ENCODE measurements at regions not wholly inside any gene's neighbourhood (a gene's known extent, or its start where the extent isn't known, plus 50 kb on each side); places are given as distances from the start of the nearest gene placed in this dataset.

DNA sequence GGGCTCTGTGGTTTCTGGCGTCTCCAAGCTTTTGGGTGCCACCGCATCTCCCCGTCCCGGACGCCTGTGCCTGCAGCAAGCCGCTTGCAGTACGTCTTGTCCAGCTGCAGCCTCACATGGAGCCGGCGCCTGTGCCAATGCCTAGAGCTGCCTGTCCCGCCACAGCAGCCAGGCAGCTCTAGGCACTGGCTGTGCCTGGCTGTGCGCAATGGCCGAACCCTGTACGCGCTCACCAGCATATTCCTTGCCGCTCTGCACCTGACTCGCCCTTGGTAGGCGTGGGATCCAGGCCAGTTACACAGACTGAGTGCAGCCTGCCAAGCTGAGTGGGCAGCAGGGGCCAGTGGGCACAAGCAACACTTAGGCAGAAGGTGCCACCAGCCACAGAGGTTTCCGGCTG lies 381.2 kb upstream of the SORCS1 start:
- no peak overlapping the region for H3K14ac ChIP-seq (replicated peaks; ENCODE audit: low read depth, low read length)
- intact Hi-C loops (cut with micrococcal nuclease), result no loop called here
- BruUV-seq (replicated peaks), result no TSS peak
- H3K56ac ChIP-seq (ENCODE audit: extremely low read depth, insufficient read depth, low read length), result no peak overlapping the region
- peak overlapping the region; percentile 26 for H2BK5ac ChIP-seq (ENCODE audit: low read depth, low read length, poor library complexity, severe bottlenecking)
- H2BK20ac ChIP-seq (ENCODE audit: low read depth, low read length), result no peak overlapping the region
- H3K18ac ChIP-seq (ENCODE audit: low read depth, low read length), result no peak overlapping the region
- in situ Hi-C loops (cut with MboI; ENCODE audit: low sequenced_read_pairs), result no loop called here
- no peaks in the 10 kb centered on the region for H3K9me1 ChIP-seq (ENCODE audit: insufficient read depth, low read length)
- no peak overlapping the region for H4K5ac ChIP-seq (ENCODE audit: low read depth, low read length)
- no peak overlapping the region for H2AFZ ChIP-seq (replicated peaks; ENCODE audit: low read length, poor library complexity)
- H3K27ac ChIP-seq (ENCODE audit: insufficient read depth, low read length), result no peak overlapping the region
- H3K9ac ChIP-seq (ENCODE audit: low read depth, low read length), result no peak overlapping the region
- no peak overlapping the region for H3K23ac ChIP-seq (ENCODE audit: low read depth, low read length)
- H4K8ac ChIP-seq (ENCODE audit: low read depth in 2 of 2, low read length in 2 of 2), result no peak overlapping the region
- 75% methylated on average over 12 of the region's 18 CpGs; no CpG with 5 or more reads in 1 of the 2 experiments for WGBS, 2 experiments (ENCODE audit: extremely low coverage in 2 of 2, insufficient read length in 1 of 2)
- no peak overlapping the region for H2BK15ac ChIP-seq (ENCODE audit: low read depth, low read length)
- ATAC-seq (ENCODE audit: low read depth) (no peak), DNase-seq (no peak)
- ChIA-PET POLR2A (ENCODE audit: unreplicated experiment) (no interaction called here), CTCF (no interaction called here)
- no peak overlapping the region for H2AK5ac ChIP-seq (ENCODE audit: low read depth, low read length)
- H3K4me3 ChIP-seq (ENCODE audit: insufficient read depth, low read depth, low read length), result no peak overlapping the region
- no peak overlapping the region for H3K4ac ChIP-seq (ENCODE audit: low read depth, low read length)
- no peaks in the 10 kb centered on the region for H3K27me3 ChIP-seq (ENCODE audit: control insufficient read depth, insufficient read depth, low read length)
- no peaks in the 10 kb centered on the region for H3K4me1 ChIP-seq (ENCODE audit: control insufficient read depth, insufficient read depth, low read length)
- TF ChIP-seq CEBPB (IDR thresholded peaks at IDR 0.05; ENCODE audit: low read depth, low read length), result no peak
- TF ChIP-seq RCOR1 (IDR thresholded peaks at IDR 0.05; ENCODE audit: insufficient replicate concordance, low read length), result no peak
- TF ChIP-seq RAD21 (IDR thresholded peaks at IDR 0.05; ENCODE audit: low read length), result no peak
- no peak for TF ChIP-seq FOS (IDR thresholded peaks at IDR 0.05; ENCODE audit: low read depth, low read length)
- TF ChIP-seq MAZ (IDR thresholded peaks at IDR 0.05; ENCODE audit: borderline replicate concordance, low read depth, low read length), result no peak
- TF ChIP-seq CHD1 (IDR thresholded peaks at IDR 0.05; ENCODE audit: low read depth, low read length), result no peak
- TF ChIP-seq ELK1 (IDR thresholded peaks at IDR 0.05; ENCODE audit: borderline replicate concordance, low read depth, low read length), result no peak
- TF ChIP-seq, protein P1, sequence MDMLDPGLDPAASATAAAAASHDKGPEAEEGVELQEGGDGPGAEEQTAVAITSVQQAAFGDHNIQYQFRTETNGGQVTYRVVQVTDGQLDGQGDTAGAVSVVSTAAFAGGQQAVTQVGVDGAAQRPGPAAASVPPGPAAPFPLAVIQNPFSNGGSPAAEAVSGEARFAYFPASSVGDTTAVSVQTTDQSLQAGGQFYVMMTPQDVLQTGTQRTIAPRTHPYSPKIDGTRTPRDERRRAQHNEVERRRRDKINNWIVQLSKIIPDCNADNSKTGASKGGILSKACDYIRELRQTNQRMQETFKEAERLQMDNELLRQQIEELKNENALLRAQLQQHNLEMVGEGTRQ (IDR thresholded peaks at IDR 0.05; ENCODE audit: low read depth, low read length), result no peak
- no peak for TF ChIP-seq MAFK (IDR thresholded peaks at IDR 0.05; ENCODE audit: low read depth, low read length)
- no peak for TF ChIP-seq BHLHE40 (IDR thresholded peaks at IDR 0.05; ENCODE audit: low read depth, low read length)
- no peak for TF ChIP-seq CTCF (conservative IDR thresholded peaks at IDR 0.05; ENCODE audit: low read depth, low read length)
- TF ChIP-seq MXI1 (IDR thresholded peaks at IDR 0.05; ENCODE audit: borderline replicate concordance, low read depth, low read length), result no peak
- TF ChIP-seq NFE2L2 (IDR thresholded peaks at IDR 0.05; ENCODE audit: low read depth, low read length), result no peak
- no peak for TF ChIP-seq RFX5 (IDR thresholded peaks at IDR 0.05; ENCODE audit: low read depth, low read length)
- H3K36me3 ChIP-seq (ENCODE audit: control insufficient read depth, insufficient read depth, low read length), result no peaks in the 10 kb centered on the region
- peaks cover 15% of the 10 kb centered on the region for H3K9me3 ChIP-seq (ENCODE audit: control insufficient read depth, insufficient read depth, low read length)
- no peak overlapping the region for H3K4me2 ChIP-seq (ENCODE audit: low read depth, low read length)
- H3K79me1 ChIP-seq (ENCODE audit: low read depth in 1 of 2, low read length in 2 of 2), result no peaks in the 10 kb centered on the region
- dilution Hi-C loops (cut with HindIII; ENCODE audit: low sequenced_read_pairs, unreplicated experiment), result no loop called here
- no peaks in the 10 kb centered on the region for H4K20me1 ChIP-seq (ENCODE audit: insufficient read depth, low read length)
- no peak overlapping the region for H2BK120ac ChIP-seq (ENCODE audit: low read depth, low read length)
- H4K91ac ChIP-seq (ENCODE audit: insufficient read depth, low read depth, low read length), result no peak overlapping the region
- peak overlapping the region; percentile 26 for H2AK9ac ChIP-seq (replicated peaks; ENCODE audit: low read depth, low read length, poor library complexity)

Measured in IMR-90 (cell line).